Stimulated activated CD4-positive, alpha-beta T cell treated with anti-CD3 and anti-CD28 coated beads, Interleukin-1b, Interleukin-23, amount 100 ng/mL, for 24 hours (primary cell): ENCODE measurements at regions not wholly inside any gene's neighbourhood (a gene's known extent, or its start where the extent isn't known, plus 50 kb on each side); places are given as distances from the start of the nearest gene placed in this dataset.

Experiments
- DNase-seq, 4 experiments: peaks; one replicate each; pipeline ENCODE4 v3.0.0-alpha.2; 2020; ENCODE audit warnings: low read depth in 4 of 4, low spot score in 1 of 4

- no peak for DNase-seq
These were observed 155.0 kb upstream of the HES1 start for GRCh38 chr3:193980905-193981304.

- no peak for DNase-seq
These were observed 154.4 kb upstream of the HES1 start for GRCh38 chr3:193981504-193981903.

DNA sequence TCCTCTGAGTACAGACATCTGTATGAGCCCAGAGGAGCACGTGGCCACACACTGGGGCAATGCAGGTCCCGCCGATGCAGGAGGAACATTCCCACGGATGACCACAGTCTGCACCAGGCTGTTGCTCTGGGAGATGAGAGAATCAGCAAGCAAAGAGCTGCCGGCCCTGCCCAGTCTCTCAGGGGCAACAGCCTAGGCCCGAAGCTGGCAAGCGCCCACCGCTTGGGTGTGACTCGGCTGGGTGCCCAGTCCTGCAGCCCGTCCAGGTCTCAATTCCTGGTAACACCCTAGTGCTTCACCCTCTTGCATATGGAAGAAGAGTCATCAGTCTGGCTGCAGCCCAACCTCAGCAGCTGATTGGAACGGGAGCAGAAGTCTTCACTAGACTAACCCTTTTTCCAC is 153.7 kb upstream of the HES1 start:
- DNase-seq: no peak

- DNase-seq: no peak
These were observed 151.8 kb upstream of the HES1 start for GRCh38 chr3:193983846-193984818.

DNA sequence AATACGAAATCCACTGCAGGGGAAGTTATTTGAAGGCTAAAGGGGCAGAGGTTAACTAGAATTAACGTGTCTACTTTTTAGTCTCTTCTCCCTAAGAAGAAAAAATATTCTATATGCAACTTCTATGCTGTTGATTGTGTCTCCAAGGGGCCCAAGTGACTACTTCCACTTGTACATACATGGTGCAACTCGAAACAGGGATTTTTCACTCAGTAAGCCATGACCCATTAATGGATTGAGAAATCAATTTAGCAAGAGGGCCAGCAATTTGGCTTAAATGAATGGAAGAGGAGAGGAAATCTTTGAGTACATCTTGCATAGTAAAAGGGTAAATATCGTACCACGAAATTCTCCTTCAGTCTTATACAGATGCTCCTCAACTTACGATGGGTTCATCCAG is 151.1 kb upstream of the HES1 start:
- DNase-seq: no peak

DNA sequence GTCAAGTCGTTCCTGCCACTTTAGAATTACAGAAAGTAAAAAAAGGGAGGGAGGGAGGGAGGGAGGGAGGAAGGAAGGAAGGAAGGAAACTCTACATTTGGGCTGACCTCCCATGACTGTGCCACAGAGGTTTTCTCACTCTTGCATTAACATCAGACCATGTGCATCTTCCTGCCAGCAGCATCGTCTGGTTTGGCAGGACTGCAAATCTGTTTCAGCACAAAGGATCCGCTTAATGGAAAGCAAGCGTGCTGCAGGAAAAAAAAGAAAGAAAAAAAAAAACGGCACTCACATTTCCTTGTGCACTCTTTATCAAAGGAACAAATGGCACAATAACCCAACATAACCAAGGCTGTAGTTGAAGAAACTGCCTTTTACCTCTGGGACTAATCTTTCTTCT is 148.8 kb upstream of the HES1 start:
- no peak for DNase-seq

DNA sequence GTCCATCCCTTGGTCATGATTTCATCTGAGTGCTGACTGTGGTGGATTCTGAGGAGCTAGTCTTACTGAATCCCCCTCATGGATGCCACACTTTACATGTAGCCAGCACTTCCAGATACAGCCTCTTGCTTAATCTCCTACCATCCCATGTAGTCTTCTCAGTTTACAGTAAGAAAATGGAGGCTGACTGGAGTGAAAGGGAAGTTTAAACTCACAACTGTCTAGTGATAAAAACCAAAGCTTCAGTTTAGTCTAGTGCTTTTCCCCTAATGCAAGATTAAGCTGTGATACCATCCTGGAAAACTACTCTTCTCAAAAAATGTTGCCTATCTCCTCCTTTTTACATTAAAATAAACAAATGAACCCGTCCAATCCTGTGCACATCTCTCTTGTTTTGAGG is 146.8 kb upstream of the HES1 start:
- no peak for DNase-seq

GRCh38 chr3:193991666-193992424 is 144.1 kb upstream of the HES1 start:
- no peak for DNase-seq

GRCh38 chr3:193992425-193993037 is 143.4 kb upstream of the HES1 start:
- no peak for DNase-seq

- no peak for DNase-seq
These were observed 139.7 kb upstream of the HES1 start for GRCh38 chr3:193996221-193996620.

GRCh38 chr3:193996641-193997089 is 139.3 kb upstream of the HES1 start:
- DNase-seq: no peak

DNA sequence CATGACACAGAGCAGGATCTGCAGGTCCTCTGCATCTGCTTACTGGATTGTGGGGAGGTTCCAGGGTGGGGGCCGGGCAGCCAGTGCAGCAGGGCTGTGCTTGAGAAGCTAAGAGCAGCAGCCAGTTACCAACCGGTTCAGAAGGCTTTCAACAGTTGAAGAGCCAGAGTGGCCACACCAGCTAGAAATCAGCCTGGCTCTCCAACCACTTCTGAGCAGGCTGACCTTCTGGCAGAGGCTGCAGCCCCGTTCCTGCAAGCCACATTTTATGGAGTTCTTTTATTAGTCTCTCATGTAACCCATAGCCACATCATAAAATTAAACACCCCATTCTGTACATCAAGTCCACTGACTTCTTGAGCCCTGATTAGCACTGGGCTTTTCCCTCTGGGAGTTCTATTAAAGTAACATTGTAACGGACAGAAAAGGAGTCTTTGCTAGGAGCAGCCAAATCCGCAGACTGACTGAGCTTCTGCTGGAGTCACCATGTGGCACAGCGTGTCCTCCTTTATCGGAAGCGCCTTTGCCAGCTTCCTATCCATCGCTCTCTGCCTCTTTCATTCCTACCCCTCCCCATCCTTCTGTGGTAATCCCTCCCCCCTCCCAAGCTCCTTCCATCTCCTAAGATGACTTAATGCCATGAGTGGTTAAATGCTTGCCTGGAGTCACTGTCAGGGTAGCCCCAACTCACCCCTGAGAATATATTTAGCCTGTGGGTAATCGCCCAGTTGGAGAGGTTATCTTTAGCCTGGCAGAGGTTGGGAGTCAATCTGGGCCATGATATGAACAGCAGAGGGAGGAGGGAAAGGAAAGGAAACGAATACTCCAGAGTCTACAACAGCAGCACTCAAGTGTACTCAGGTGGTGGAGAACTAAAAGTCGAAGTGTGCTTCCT is 138.5 kb upstream of the HES1 start:
- no peak for DNase-seq

- no peak for DNase-seq
These were observed 137.9 kb upstream of the HES1 start for GRCh38 chr3:193998123-193998448.

GRCh38 chr3:193998628-193999195 is 137.2 kb upstream of the HES1 start:
- DNase-seq: no peak

DNA sequence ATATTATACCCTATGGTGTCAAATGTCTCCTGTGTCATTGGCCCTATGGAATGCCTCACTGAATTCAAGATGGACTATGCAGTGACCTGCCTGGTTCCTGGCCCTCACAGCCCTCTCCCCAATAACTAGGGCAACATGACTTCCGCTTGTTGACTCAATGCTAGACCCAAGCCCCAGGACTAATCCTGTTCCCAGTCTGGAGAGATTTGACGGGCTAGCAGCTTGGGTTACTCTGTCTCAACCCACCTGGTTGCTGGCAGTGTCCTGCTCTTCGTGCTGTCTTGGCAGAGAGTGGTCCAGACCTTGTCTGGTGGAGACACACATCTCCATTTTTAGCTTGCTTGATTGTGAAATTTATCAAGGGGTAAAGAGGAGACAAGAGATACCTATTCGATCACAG is 135.8 kb upstream of the HES1 start:
- no peak for DNase-seq

GRCh38 chr3:194000712-194001111 is 135.2 kb upstream of the HES1 start:
- DNase-seq: no peak

- no peak for DNase-seq
These were observed 134.1 kb upstream of the HES1 start for GRCh38 chr3:194001728-194002459.

GRCh38 chr3:194003114-194004057 is 132.6 kb upstream of the HES1 start:
- DNase-seq: peak in 2 of 4 experiments; percentile 8 to 30
